Testis (tissue), 2 donors: ENCODE measurements at regions not wholly inside any gene's neighbourhood (a gene's known extent, or its start where the extent isn't known, plus 50 kb on each side); places are given as distances from the start of the nearest gene placed in this dataset.

Source experiments
- POLR2A ChIP-seq: fragments of 450-650 bp; IDR thresholded peaks from one replicate; pipeline ENCODE4 v1.6.1; 2017; ENCODE audit warnings: antibody characterized with exemption, mild to moderate bottlenecking, moderate library complexity
- TF ChIP-seq, protein P1 (sequence below), 3 experiments: fragments of 450-650 bp in 2 of 3; fragments of 200-600 bp in 1 of 3; sonication (generic) in 1 of 3; IDR thresholded peaks; one replicate each; pipeline ENCODE4 v1.5.1; 2016 to 2019; ENCODE audit warnings: antibody characterized with exemption in 3 of 3, mild to moderate bottlenecking in 2 of 3, moderate library complexity in 1 of 3

DNA sequence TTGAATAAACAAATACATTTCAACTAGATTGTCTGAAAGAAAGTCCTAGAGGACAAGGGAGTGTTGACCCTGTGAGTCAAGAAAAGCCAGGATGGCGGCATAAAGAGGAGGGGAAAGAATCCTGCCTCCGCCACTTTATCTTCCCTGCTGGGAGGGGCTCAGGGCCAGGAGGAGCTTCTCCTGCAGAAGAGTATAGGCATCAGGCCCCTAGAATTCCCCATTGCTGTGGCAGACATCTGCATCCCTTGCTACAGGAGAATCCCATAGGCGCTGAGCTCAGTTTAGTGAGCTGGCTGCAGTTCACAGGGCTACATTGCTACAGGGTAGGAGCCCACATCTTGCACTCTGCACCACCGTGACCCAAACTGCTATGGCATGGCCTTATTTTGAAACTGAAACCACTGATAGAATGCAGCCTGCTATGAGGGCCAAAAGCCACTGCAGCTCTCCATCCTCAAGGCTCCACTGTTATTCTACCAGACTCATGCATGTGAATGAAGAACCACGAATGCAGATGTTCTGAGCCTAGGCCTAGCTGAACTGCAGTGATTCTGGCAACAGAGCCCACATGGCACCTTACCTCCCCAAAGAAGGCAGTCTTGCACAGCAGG is 941.4 kb upstream of the CTNND2 start:
- no peak for TF ChIP-seq POLR2A
- TF ChIP-seq, protein P1, sequence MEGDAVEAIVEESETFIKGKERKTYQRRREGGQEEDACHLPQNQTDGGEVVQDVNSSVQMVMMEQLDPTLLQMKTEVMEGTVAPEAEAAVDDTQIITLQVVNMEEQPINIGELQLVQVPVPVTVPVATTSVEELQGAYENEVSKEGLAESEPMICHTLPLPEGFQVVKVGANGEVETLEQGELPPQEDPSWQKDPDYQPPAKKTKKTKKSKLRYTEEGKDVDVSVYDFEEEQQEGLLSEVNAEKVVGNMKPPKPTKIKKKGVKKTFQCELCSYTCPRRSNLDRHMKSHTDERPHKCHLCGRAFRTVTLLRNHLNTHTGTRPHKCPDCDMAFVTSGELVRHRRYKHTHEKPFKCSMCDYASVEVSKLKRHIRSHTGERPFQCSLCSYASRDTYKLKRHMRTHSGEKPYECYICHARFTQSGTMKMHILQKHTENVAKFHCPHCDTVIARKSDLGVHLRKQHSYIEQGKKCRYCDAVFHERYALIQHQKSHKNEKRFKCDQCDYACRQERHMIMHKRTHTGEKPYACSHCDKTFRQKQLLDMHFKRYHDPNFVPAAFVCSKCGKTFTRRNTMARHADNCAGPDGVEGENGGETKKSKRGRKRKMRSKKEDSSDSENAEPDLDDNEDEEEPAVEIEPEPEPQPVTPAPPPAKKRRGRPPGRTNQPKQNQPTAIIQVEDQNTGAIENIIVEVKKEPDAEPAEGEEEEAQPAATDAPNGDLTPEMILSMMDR (IDR thresholded peaks at IDR 0.05), result no peak
